HCT116 (cell line): ENCODE measurements at regions not wholly inside any gene's neighbourhood (a gene's known extent, or its start where the extent isn't known, plus 50 kb on each side); places are given as distances from the start of the nearest gene placed in this dataset.

Source experiments
- ATAC-seq: fragments of 200-7000 bp; cut with Tn5 transposase; 2 replicates; pipeline ENCODE4 v1.9.1; 2020; ENCODE audit warnings: mild to moderate bottlenecking, moderate library complexity
- BruUV-seq: library from RNA; stranded (reverse); fragments of 400-500 nt; replicated peaks from 2 replicates; lab custom pipeline; 2021; lab: Mats Ljungman, UMichigan
- CTCF ChIA-PET: fragments of 300-600 bp; sonication (Branson Sonifier 250); formaldehyde crosslinking; loops from one replicate; lab custom pipeline; 2021; ENCODE audit warnings: antibody characterized with exemption; lab: Charles Lee
- POLR2A ChIA-PET: fragments of 300-600, 350-600 bp; sonication (Branson Sonifier 250); formaldehyde crosslinking; loops from one replicate; lab custom pipeline; 2021; ENCODE audit warnings: antibody characterized with exemption; lab: Charles Lee
- RAD21 ChIA-PET, 2 experiments: fragments of 300-600 bp; sonication (Branson Sonifier 250); formaldehyde crosslinking; loops; one replicate each; lab custom pipeline; 2023; ENCODE audit warnings: low total read pairs in 2 of 2; ENCODE audit not compliant: uncharacterized antibody in 2 of 2, unreplicated experiment in 2 of 2, low non-redundant PET in 1 of 2; lab: Charles Lee
- DNase-seq: peaks from one replicate; pipeline ENCODE4 v3.0.0-alpha.2; 2010; ENCODE audit warnings: low read depth, low spot score
- H2AFZ ChIP-seq: fragments of 200-600 bp; shearing (Covaris generic), sonication (generic); 2 replicates; pipeline ENCODE4 v1.6.1; 2017; ENCODE audit warnings: low read depth, mixed run types, mixed read lengths, antibody characterized with exemption, low read length; ENCODE audit not compliant: poor library complexity, severe bottlenecking
- H3K27ac ChIP-seq: 2 replicates; pipeline ENCODE4 v1.5.1; 2012; ENCODE audit warnings: low read depth, low read length
- H3K27me3 ChIP-seq: fragments of 200-600 bp; sonication (generic); 2 replicates; pipeline ENCODE4 v1.6.1; 2016; ENCODE audit warnings: mixed run types, low read length, mixed read lengths; ENCODE audit not compliant: insufficient read depth
- H3K36me3 ChIP-seq, 2 experiments: fragments of 200-500 bp in 1 of 2; fragments of 200-600 bp in 1 of 2; sonication (Bioruptor generic) in 1 of 2; sonication (generic) in 1 of 2; 2 replicates each; pipeline versions ENCODE4 v1.5.1 to v1.6.1; 2014 to 2016; ENCODE audit warnings: low read length in 2 of 2, inconsistent platforms in 1 of 2, mixed read lengths in 1 of 2, mixed run types in 1 of 2; ENCODE audit not compliant: insufficient read depth in 2 of 2, control insufficient read depth in 1 of 2
- H3K4me1 ChIP-seq, 2 experiments: fragments of 200-600 bp in 1 of 2; sonication (generic) in 1 of 2; 2 replicates each; pipeline versions ENCODE4 v1.5.1 to v1.6.1; 2012 to 2017; ENCODE audit warnings: low read length in 2 of 2, inconsistent platforms in 1 of 2, mild to moderate bottlenecking in 1 of 2, mixed read lengths in 1 of 2, mixed run types in 1 of 2, moderate library complexity in 1 of 2; ENCODE audit not compliant: insufficient read depth in 2 of 2, control insufficient read depth in 1 of 2
- H3K4me2 ChIP-seq: fragments of 200-600 bp; sonication (generic); 2 replicates; pipeline ENCODE4 v1.6.1; 2017; ENCODE audit warnings: mixed run types, low read length, mixed read lengths
- H3K4me3 ChIP-seq, 2 experiments: fragments of 200-600 bp in 1 of 2; sonication (generic) in 1 of 2; replicated peaks in 1 of 2; 2 replicates each; pipeline ENCODE4 v1.5.1; 2011 to 2016; ENCODE audit warnings: low read length in 2 of 2, control low read depth in 1 of 2, low read depth in 1 of 2, mild to moderate bottlenecking in 1 of 2, mixed read lengths in 1 of 2, mixed run types in 1 of 2
- H3K79me2 ChIP-seq: fragments of 200-600 bp; sonication (generic); 2 replicates; pipeline ENCODE4 v1.6.1; 2017; ENCODE audit warnings: mild to moderate bottlenecking, mixed run types, low read length, moderate library complexity, mixed read lengths; ENCODE audit not compliant: insufficient read depth
- H3K9ac ChIP-seq: fragments of 200-600 bp; sonication (generic); 2 replicates; pipeline ENCODE4 v1.6.1; 2016; ENCODE audit warnings: low read length, mixed read lengths
- H3K9me2 ChIP-seq: fragments of 200-600 bp; sonication (generic), shearing (Covaris generic); 2 replicates; pipeline ENCODE4 v1.6.1; 2017; ENCODE audit warnings: mixed run types, mild to moderate bottlenecking, moderate library complexity; ENCODE audit not compliant: insufficient read depth
- H3K9me3 ChIP-seq, 2 experiments: fragments of 200-500 bp in 1 of 2; fragments of 200-600 bp in 1 of 2; sonication (Bioruptor generic) in 1 of 2; sonication (generic) in 1 of 2; 2 replicates each; pipeline ENCODE4 v1.6.1; 2014 to 2017; ENCODE audit warnings: low read length in 2 of 2, mixed read lengths in 2 of 2, inconsistent platforms in 1 of 2, low read depth in 1 of 2, mild to moderate bottlenecking in 1 of 2, mixed run types in 1 of 2, moderate library complexity in 1 of 2; ENCODE audit not compliant: control insufficient read depth in 1 of 2, insufficient read depth in 1 of 2
- H4K20me1 ChIP-seq: fragments of 200-600 bp; sonication (generic), shearing (Covaris generic); 2 replicates; pipeline ENCODE4 v1.6.1; 2017; ENCODE audit warnings: mixed run types, mild to moderate bottlenecking, moderate library complexity; ENCODE audit not compliant: insufficient read depth
- ATF3 ChIP-seq: IDR thresholded peaks from 2 replicates; pipeline ENCODE4 v1.6.1; 2012
- EZH2phosphoT487 ChIP-seq: fragments of 200-600 bp; IDR thresholded peaks from 2 replicates; pipeline ENCODE4 v1.6.1; 2018; ENCODE audit warnings: antibody characterized with exemption, borderline replicate concordance
- FOSL1 ChIP-seq: IDR thresholded peaks from 2 replicates; pipeline ENCODE4 v1.6.1; 2012; ENCODE audit warnings: low read depth
- POLR2AphosphoS5 ChIP-seq: IDR thresholded peaks from 2 replicates; pipeline ENCODE4 v1.6.1; 2011; ENCODE audit warnings: mild to moderate bottlenecking, low read depth, low read length, moderate library complexity
- RAD21 ChIP-seq: IDR thresholded peaks from 2 replicates; pipeline ENCODE4 v1.6.1; 2012; ENCODE audit warnings: low read depth, mild to moderate bottlenecking
- SP1 ChIP-seq: IDR thresholded peaks from 2 replicates; pipeline ENCODE4 v1.6.1; 2012; ENCODE audit warnings: low read depth
- SRF ChIP-seq: IDR thresholded peaks from 2 replicates; pipeline ENCODE4 v1.6.1; 2012; ENCODE audit warnings: low read depth
- YY1 ChIP-seq: IDR thresholded peaks from 2 replicates; pipeline ENCODE4 v1.6.1; 2011; ENCODE audit warnings: low read length, low read depth, moderate library complexity, mild to moderate bottlenecking; ENCODE audit not compliant: insufficient replicate concordance; ENCODE audit errors: extremely low read depth
- ZFX ChIP-seq: fragments of 450-650 bp; IDR thresholded peaks from 2 replicates; pipeline ENCODE4 v1.6.1; 2017
- ZNF274 ChIP-seq: fragments of 200-500 bp; sonication (Bioruptor generic); IDR thresholded peaks from 2 replicates; pipeline ENCODE4 v1.6.1; 2014; ENCODE audit warnings: mild to moderate bottlenecking, low read depth, low read length, inconsistent platforms
- intact Hi-C: fragments of 100-400 bp; cut with micrococcal nuclease; formaldehyde crosslinking; loops from 2 replicates; pipeline ENCODE4 v1.10.0; 2022
- TF ChIP-seq, protein P1 (sequence below), 3 experiments: fragments of 200-600 bp in 1 of 3; sonication (generic) in 1 of 3; IDR thresholded peaks in 2 of 3; conservative IDR thresholded peaks in 1 of 3; 2 replicates each; pipeline ENCODE4 v1.5.1; 2012 to 2017; ENCODE audit warnings: low read depth in 2 of 3, low read length in 2 of 3, antibody characterized with exemption in 1 of 3, borderline replicate concordance in 1 of 3, control low read depth in 1 of 3, mild to moderate bottlenecking in 1 of 3, mixed read lengths in 1 of 3, mixed run types in 1 of 3, moderate library complexity in 1 of 3; ENCODE audit not compliant: insufficient read depth in 1 of 3
- TF ChIP-seq, protein P2 (sequence below): IDR thresholded peaks from 2 replicates; pipeline ENCODE4 v1.6.1; 2011; ENCODE audit warnings: mild to moderate bottlenecking, low read length, moderate library complexity; ENCODE audit not compliant: insufficient replicate concordance; ENCODE audit errors: extremely low read depth

DNA sequence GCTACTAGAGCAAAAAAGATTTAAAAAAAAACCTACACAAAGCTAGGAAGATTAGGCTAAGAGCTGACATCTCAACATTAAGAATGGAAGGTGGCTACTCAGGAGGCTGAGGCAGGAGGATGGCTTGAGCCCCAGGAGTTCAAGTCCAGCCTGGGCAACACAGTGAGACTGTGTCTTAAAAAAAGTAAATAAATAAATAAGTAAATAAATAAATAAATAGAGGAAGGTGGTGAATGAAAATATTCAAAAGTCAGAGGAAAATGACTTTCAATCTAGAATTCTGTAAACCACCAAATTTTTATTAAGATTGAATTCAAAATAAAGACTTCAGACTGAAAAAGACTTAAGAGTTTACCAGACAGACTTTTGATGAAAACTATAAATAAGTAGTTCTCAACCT, 50.9 kb upstream of the TMPRSS2 start (continued):
- TF ChIP-seq, protein P1, sequence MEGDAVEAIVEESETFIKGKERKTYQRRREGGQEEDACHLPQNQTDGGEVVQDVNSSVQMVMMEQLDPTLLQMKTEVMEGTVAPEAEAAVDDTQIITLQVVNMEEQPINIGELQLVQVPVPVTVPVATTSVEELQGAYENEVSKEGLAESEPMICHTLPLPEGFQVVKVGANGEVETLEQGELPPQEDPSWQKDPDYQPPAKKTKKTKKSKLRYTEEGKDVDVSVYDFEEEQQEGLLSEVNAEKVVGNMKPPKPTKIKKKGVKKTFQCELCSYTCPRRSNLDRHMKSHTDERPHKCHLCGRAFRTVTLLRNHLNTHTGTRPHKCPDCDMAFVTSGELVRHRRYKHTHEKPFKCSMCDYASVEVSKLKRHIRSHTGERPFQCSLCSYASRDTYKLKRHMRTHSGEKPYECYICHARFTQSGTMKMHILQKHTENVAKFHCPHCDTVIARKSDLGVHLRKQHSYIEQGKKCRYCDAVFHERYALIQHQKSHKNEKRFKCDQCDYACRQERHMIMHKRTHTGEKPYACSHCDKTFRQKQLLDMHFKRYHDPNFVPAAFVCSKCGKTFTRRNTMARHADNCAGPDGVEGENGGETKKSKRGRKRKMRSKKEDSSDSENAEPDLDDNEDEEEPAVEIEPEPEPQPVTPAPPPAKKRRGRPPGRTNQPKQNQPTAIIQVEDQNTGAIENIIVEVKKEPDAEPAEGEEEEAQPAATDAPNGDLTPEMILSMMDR (IDR thresholded peaks at IDR 0.05 in 2 of 3, conservative IDR thresholded peaks at IDR 0.05 in 1 of 3; ENCODE audit: borderline replicate concordance in 1 of 3, insufficient read depth in 1 of 3, low read depth in 2 of 3, low read length in 2 of 3), result no peak
- TF ChIP-seq, protein P2, sequence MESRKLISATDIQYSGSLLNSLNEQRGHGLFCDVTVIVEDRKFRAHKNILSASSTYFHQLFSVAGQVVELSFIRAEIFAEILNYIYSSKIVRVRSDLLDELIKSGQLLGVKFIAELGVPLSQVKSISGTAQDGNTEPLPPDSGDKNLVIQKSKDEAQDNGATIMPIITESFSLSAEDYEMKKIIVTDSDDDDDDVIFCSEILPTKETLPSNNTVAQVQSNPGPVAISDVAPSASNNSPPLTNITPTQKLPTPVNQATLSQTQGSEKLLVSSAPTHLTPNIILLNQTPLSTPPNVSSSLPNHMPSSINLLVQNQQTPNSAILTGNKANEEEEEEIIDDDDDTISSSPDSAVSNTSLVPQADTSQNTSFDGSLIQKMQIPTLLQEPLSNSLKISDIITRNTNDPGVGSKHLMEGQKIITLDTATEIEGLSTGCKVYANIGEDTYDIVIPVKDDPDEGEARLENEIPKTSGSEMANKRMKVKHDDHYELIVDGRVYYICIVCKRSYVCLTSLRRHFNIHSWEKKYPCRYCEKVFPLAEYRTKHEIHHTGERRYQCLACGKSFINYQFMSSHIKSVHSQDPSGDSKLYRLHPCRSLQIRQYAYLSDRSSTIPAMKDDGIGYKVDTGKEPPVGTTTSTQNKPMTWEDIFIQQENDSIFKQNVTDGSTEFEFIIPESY, result no peak
- TF ChIP-seq EZH2phosphoT487 (no peak), ZFX (no peak), YY1 (no peak), FOSL1 (no peak), POLR2AphosphoS5 (no peak)

GRCh38 chr21:41557884-41558283, 49.9 kb upstream of the TMPRSS2 start:
- ChIA-PET CTCF (no interaction called here), POLR2A (no interaction called here), RAD21 (no interaction called here)
- DNase-seq (no peak), ATAC-seq (no peak)
- no peak overlapping the region for H3K4me2 ChIP-seq
- no peaks in the 10 kb centered on the region for H3K4me1 ChIP-seq
- no peak overlapping the region for H2AFZ ChIP-seq
- no peaks in the 10 kb centered on the region for H3K9me2 ChIP-seq
- H4K20me1 ChIP-seq, result no peaks in the 10 kb centered on the region
- intact Hi-C loops, result no loop called here
- H3K9ac ChIP-seq, result no peak overlapping the region
- no peaks in the 10 kb centered on the region; the same call in 1 of the 2 replicates for H3K27me3 ChIP-seq
- H3K9me3 ChIP-seq, result no peaks in the 10 kb centered on the region
- no peak overlapping the region for H3K27ac ChIP-seq
- no peaks in the 10 kb centered on the region for H3K36me3 ChIP-seq
- H3K79me2 ChIP-seq, result no peaks in the 10 kb centered on the region
- BruUV-seq, result no TSS peak
- H3K4me3 ChIP-seq, result no peak overlapping the region
- TF ChIP-seq ZFX, result no peak
- no peak for TF ChIP-seq ZNF274
- TF ChIP-seq ATF3, result no peak
- TF ChIP-seq, protein P2, result no peak
- TF ChIP-seq, protein P1 (IDR thresholded peaks at IDR 0.05 in 2 of 3, conservative IDR thresholded peaks at IDR 0.05 in 1 of 3; ENCODE audit: borderline replicate concordance in 1 of 3, insufficient read depth in 1 of 3, low read depth in 2 of 3, low read length in 2 of 3), result no peak
- TF ChIP-seq RAD21, result no peak
- no peak for TF ChIP-seq SRF
- TF ChIP-seq SP1, result no peak
